ENCODE measurements at regions not wholly inside any gene's neighbourhood (a gene's known extent, or its start where the extent isn't known, plus 50 kb on each side); places are given as distances from the start of the nearest gene placed in this dataset.

DNA sequence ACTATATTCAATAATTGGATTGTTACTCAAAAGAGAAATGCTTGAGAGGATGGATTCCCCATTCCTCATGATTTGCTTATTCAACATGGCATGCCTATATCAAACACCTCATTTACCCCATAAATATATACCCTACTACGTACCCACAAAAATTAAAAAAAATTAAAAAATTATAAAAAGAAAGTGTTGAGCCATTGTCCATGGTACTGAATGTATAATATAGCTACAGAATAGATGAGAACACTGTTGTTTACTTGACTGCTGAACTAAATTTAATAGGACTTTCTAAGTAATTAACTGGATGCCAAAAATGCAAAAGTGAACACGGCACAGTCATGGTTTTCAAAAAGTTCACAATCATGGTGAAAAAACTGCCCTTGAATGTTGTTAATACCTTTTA lies 725.8 kb downstream of the KCTD16 start:
- TF ChIP-seq, protein P1, sequence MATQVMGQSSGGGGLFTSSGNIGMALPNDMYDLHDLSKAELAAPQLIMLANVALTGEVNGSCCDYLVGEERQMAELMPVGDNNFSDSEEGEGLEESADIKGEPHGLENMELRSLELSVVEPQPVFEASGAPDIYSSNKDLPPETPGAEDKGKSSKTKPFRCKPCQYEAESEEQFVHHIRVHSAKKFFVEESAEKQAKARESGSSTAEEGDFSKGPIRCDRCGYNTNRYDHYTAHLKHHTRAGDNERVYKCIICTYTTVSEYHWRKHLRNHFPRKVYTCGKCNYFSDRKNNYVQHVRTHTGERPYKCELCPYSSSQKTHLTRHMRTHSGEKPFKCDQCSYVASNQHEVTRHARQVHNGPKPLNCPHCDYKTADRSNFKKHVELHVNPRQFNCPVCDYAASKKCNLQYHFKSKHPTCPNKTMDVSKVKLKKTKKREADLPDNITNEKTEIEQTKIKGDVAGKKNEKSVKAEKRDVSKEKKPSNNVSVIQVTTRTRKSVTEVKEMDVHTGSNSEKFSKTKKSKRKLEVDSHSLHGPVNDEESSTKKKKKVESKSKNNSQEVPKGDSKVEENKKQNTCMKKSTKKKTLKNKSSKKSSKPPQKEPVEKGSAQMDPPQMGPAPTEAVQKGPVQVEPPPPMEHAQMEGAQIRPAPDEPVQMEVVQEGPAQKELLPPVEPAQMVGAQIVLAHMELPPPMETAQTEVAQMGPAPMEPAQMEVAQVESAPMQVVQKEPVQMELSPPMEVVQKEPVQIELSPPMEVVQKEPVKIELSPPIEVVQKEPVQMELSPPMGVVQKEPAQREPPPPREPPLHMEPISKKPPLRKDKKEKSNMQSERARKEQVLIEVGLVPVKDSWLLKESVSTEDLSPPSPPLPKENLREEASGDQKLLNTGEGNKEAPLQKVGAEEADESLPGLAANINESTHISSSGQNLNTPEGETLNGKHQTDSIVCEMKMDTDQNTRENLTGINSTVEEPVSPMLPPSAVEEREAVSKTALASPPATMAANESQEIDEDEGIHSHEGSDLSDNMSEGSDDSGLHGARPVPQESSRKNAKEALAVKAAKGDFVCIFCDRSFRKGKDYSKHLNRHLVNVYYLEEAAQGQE (IDR thresholded peaks at IDR 0.05; ENCODE audit: insufficient read depth in 1 of 2, low read depth in 2 of 2, low read length in 2 of 2) = no peak
- TF ChIP-seq POLR2AphosphoS5 (IDR thresholded peaks at IDR 0.05; ENCODE audit: low read depth, low read length) (no peak), TAF1 (IDR thresholded peaks at IDR 0.05; ENCODE audit: borderline replicate concordance, insufficient read depth, low read length) (no peak), SIN3A (IDR thresholded peaks at IDR 0.05; ENCODE audit: borderline replicate concordance, insufficient read depth, low read length) (no peak), FOXP2 (optimal IDR thresholded peaks at IDR 0.05; ENCODE audit: borderline replicate concordance, extremely low read depth, extremely low read length, insufficient read depth) (no peak)

DNA sequence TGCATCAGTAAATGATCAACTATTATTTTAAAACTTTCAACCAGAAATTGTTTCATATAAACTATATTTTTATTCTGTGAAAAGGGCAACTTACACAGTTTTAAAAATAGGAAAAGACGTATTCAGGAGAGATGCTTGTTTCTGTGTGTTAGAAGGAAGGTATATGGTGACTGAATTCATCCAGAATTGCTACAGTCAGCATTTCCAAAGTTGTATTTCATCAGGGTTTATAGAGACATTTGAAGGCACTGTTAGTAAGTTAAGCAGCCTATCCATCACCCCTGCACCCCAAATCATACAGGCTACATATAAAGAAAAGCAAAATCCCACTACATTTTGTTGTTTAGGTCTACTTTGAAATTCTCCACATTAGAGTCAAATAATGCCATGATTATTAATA lies 716.0 kb downstream of the KCTD16 start:
- TF ChIP-seq TAF1 (IDR thresholded peaks at IDR 0.05; ENCODE audit: borderline replicate concordance, insufficient read depth, low read length) (no peak), FOXP2 (optimal IDR thresholded peaks at IDR 0.05; ENCODE audit: borderline replicate concordance, extremely low read depth, extremely low read length, insufficient read depth) (no peak), POLR2AphosphoS5 (IDR thresholded peaks at IDR 0.05; ENCODE audit: low read depth, low read length) (no peak), SIN3A (IDR thresholded peaks at IDR 0.05; ENCODE audit: borderline replicate concordance, insufficient read depth, low read length) (no peak)
- TF ChIP-seq, protein P1 (IDR thresholded peaks at IDR 0.05; ENCODE audit: insufficient read depth in 1 of 2, low read depth in 2 of 2, low read length in 2 of 2) = no peak

DNA sequence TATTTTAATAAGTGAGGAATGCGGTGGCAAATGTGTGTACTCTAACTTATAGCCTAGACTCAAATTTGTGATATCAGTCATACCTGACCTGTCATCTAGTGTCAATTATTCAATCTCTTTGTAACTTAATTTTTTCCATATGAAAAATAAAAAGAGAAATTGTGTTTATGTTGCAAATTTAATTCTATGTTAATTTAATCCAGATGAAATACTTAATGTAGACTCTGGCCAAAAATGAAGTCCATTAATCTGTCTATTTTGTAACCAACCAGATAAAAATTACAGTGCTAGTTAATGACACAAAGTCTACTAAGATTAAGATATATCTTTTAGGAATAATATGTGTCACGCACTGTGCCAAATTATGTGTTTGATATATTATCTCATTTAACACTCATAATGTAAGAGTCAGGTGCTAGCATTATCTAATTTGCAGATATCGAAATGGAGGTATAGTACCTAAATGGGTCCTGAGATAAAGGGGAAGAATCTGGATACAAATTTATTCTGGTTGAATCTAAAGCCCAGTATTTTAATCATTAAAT lies 712.1 kb downstream of the KCTD16 start:
- TF ChIP-seq FOXP2 (optimal IDR thresholded peaks at IDR 0.05; ENCODE audit: borderline replicate concordance, extremely low read depth, extremely low read length, insufficient read depth) = no peak
- no peak for TF ChIP-seq SIN3A (IDR thresholded peaks at IDR 0.05; ENCODE audit: borderline replicate concordance, insufficient read depth, low read length)
- TF ChIP-seq, protein P1 (IDR thresholded peaks at IDR 0.05; ENCODE audit: insufficient read depth in 1 of 2, low read depth in 2 of 2, low read length in 2 of 2) = no peak
- no peak for TF ChIP-seq POLR2AphosphoS5 (IDR thresholded peaks at IDR 0.05; ENCODE audit: low read depth, low read length)
- no peak for TF ChIP-seq TAF1 (IDR thresholded peaks at IDR 0.05; ENCODE audit: borderline replicate concordance, insufficient read depth, low read length)

DNA sequence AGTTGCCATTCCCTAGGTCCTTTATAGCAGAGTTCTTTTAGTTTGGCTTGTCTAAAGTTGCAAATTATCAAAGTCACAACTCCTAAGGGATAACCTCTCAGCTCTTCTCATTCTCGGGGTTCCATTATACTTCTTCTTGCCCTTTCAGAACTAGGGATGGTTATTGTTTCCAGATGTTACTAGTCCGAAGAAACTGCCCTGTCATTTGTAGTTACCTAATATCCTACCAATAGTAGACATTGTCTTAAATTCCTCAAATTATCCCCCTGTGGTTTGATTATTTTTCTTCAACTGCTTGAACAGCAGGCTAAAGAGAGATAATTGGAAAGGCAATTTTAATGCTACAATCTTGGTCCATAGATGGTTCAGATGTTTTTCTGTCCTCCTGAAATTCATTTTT lies 709.8 kb downstream of the KCTD16 start:
- TF ChIP-seq FOXP2 (optimal IDR thresholded peaks at IDR 0.05; ENCODE audit: borderline replicate concordance, extremely low read depth, extremely low read length, insufficient read depth) (no peak), POLR2AphosphoS5 (IDR thresholded peaks at IDR 0.05; ENCODE audit: low read depth, low read length) (no peak), SIN3A (IDR thresholded peaks at IDR 0.05; ENCODE audit: borderline replicate concordance, insufficient read depth, low read length) (no peak), TAF1 (IDR thresholded peaks at IDR 0.05; ENCODE audit: borderline replicate concordance, insufficient read depth, low read length) (no peak)
- TF ChIP-seq, protein P1 (IDR thresholded peaks at IDR 0.05; ENCODE audit: insufficient read depth in 1 of 2, low read depth in 2 of 2, low read length in 2 of 2) = no peak

DNA sequence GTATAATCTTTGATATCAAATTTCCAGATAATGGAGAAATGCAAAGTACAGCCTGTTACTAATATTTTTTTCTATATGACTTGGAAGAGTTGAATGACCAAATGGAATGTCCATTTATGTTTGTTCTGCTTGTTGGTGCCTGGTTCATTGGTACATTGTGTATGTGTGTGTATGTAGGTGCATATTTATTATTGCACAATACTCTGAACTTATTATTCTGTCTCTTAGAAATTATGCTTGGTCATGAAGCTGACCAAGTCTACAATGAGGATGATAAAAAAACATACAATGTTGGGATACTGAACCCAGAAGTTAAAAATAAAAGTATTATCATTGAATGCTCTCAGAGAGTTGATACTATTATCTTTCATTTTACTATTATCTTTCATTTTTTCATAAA lies 706.3 kb downstream of the KCTD16 start:
- TF ChIP-seq TAF1 (IDR thresholded peaks at IDR 0.05; ENCODE audit: borderline replicate concordance, insufficient read depth, low read length) (no peak), POLR2AphosphoS5 (IDR thresholded peaks at IDR 0.05; ENCODE audit: low read depth, low read length) (no peak), FOXP2 (optimal IDR thresholded peaks at IDR 0.05; ENCODE audit: borderline replicate concordance, extremely low read depth, extremely low read length, insufficient read depth) (no peak), SIN3A (IDR thresholded peaks at IDR 0.05; ENCODE audit: borderline replicate concordance, insufficient read depth, low read length) (no peak)
- TF ChIP-seq, protein P1 (IDR thresholded peaks at IDR 0.05; ENCODE audit: insufficient read depth in 1 of 2, low read depth in 2 of 2, low read length in 2 of 2) = no peak
